ENCODE measurements at regions not wholly inside any gene's neighbourhood (a gene's known extent, or its start where the extent isn't known, plus 50 kb on each side); places are given as distances from the start of the nearest gene placed in this dataset.

DNA sequence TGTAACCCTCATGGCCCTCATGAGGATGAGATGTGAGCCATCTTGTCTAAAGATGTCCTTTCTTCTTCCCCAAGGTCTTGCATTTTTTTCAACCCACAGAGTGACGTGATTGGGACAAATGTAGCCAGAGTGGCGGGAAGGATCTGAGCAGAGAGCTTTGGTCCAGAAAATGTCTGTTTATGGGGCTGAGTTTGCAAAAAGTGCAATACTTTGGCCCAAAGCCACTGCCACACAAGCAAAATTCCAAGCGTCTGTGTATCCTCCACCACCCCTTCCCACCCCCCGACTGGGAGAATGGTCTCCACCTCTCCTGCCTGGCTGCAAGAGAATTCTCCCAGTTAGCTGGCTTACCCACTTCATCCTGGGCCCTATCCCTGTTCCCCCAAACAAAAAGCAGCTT, 246.9 kb upstream of the LRIG1 start:
- H3K9me3 ChIP-seq (ENCODE audit: low read depth) = no peaks in the 10 kb centered on the region

DNA sequence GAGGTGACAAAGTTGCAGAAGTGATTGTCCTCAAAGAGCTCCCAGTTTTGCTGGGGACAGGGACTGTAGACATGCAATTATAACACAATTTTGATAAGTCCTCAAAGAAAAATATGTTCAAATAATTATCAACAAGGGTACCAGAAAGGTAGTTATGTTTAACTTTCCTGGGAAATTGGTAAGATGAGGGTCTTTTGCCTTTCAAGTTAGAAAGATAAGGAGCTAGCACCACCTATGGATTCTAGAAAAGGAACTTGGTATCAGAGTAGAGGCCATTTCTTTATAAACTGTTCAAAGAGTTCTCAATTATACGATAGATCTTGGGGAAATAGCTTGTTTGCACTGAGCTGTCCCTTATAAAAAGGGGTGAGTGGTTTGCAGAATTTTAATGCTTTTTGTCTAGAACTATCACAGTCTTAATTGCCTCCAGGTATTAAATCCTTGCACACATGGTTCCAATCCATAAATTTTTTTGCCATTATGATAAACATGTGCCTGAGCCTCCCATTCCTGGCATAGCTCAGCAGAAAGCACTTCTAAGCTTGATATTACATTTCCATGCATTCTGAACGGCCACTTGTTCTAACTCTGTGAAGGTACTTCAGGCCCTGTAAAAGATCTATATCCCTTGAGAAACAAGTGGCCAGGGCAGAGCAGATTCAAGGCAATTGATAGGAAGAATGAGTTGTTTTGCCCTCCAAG, 247.5 kb upstream of the LRIG1 start:
- Mint-ChIP-seq H3K4me1 (no peaks in the 10 kb centered on the region), H3K9me3 (no peaks in the 10 kb centered on the region), H3K36me3 (no peaks in the 10 kb centered on the region)

More for the DNA sequence above, 246.9 kb upstream of the LRIG1 start:
- H3K36me3 ChIP-seq = no peaks in the 10 kb centered on the region
- H2AFZ ChIP-seq (replicated peaks) = no peak overlapping the region
- H3K4me3 Mint-ChIP-seq = no peak overlapping the region
- H4K20me1 ChIP-seq (ENCODE audit: low read depth) = no peaks in the 10 kb centered on the region
- TF ChIP-seq EZH2 (IDR thresholded peaks at IDR 0.05) = no peak
- TF ChIP-seq, protein P1, sequence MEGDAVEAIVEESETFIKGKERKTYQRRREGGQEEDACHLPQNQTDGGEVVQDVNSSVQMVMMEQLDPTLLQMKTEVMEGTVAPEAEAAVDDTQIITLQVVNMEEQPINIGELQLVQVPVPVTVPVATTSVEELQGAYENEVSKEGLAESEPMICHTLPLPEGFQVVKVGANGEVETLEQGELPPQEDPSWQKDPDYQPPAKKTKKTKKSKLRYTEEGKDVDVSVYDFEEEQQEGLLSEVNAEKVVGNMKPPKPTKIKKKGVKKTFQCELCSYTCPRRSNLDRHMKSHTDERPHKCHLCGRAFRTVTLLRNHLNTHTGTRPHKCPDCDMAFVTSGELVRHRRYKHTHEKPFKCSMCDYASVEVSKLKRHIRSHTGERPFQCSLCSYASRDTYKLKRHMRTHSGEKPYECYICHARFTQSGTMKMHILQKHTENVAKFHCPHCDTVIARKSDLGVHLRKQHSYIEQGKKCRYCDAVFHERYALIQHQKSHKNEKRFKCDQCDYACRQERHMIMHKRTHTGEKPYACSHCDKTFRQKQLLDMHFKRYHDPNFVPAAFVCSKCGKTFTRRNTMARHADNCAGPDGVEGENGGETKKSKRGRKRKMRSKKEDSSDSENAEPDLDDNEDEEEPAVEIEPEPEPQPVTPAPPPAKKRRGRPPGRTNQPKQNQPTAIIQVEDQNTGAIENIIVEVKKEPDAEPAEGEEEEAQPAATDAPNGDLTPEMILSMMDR (IDR thresholded peaks at IDR 0.05) = no peak
- TF ChIP-seq EZH2phosphoT487 (IDR thresholded peaks at IDR 0.05) = no peak
- H3K27me3 Mint-ChIP-seq (ENCODE audit: insufficient read depth, low read depth) = peaks cover 4% of the 10 kb centered on the region
- no peaks in the 10 kb centered on the region for H3F3A ChIP-seq (ENCODE audit: low read depth)
- no peak overlapping the region for H3K4me3 ChIP-seq
- no peaks in the 10 kb centered on the region for H3K79me2 ChIP-seq (ENCODE audit: low read depth)
- H3K9ac ChIP-seq = no peak overlapping the region
- peaks cover 7% of the 10 kb centered on the region for H3K4me1 ChIP-seq
- H3K27ac Mint-ChIP-seq = no peak overlapping the region
- H3K4me1 Mint-ChIP-seq = no peaks in the 10 kb centered on the region
- H3K9me3 Mint-ChIP-seq = no peaks in the 10 kb centered on the region
- DNase-seq (ENCODE audit: low spot score) = no peak
- H3K27ac ChIP-seq = no peak overlapping the region
- no peaks in the 10 kb centered on the region for H3K27me3 ChIP-seq
- H3K36me3 Mint-ChIP-seq = no peaks in the 10 kb centered on the region
- H3K4me2 ChIP-seq = no peak overlapping the region

DNA sequence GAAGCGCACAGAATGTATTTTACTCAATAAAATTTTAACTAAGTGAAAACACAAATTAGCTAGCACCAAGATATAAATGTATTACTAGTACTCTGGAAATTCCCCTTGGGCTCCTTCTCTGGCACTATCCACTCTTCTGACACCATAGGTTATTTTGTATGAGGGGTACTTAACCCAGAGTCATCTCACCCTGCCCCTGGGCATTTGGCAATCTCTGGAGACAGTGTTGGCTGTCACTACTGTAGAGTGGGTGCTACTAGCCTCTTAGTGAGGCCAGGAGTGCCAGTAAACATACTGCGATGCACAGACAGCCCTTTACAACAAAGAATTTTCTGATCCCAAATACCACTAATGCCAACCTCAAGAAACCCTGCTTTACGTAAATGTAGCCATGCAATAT, 246.3 kb upstream of the KBTBD8 start:
- Histone ChIP-seq H3K9ac (no peak overlapping the region), H3K9me3 (ENCODE audit: low read depth) (no peaks in the 10 kb centered on the region), H3K79me2 (ENCODE audit: low read depth) (no peaks in the 10 kb centered on the region), H3K36me3 (no peaks in the 10 kb centered on the region), H3K4me2 (no peak overlapping the region), H2AFZ (replicated peaks) (no peak overlapping the region), H4K20me1 (ENCODE audit: low read depth) (no peaks in the 10 kb centered on the region), H3K4me3 (no peak overlapping the region), H3K4me1 (peaks cover 7% of the 10 kb centered on the region), H3K27ac (no peak overlapping the region), H3F3A (ENCODE audit: low read depth) (no peaks in the 10 kb centered on the region), H3K27me3 (no peaks in the 10 kb centered on the region)
- no peaks in the 10 kb centered on the region for H3K36me3 Mint-ChIP-seq
- no peak overlapping the region for H3K27ac Mint-ChIP-seq
- H3K9me3 Mint-ChIP-seq = no peaks in the 10 kb centered on the region
- no peak for DNase-seq (ENCODE audit: low spot score)
- TF ChIP-seq, protein P1 (IDR thresholded peaks at IDR 0.05) = no peak
- no peak for TF ChIP-seq EZH2 (IDR thresholded peaks at IDR 0.05)
- no peak for TF ChIP-seq EZH2phosphoT487 (IDR thresholded peaks at IDR 0.05)
- no peaks in the 10 kb centered on the region for H3K4me1 Mint-ChIP-seq
- H3K4me3 Mint-ChIP-seq = no peak overlapping the region
- H3K27me3 Mint-ChIP-seq (ENCODE audit: insufficient read depth, low read depth) = peaks cover 7% of the 10 kb centered on the region

More for the DNA sequence above, 247.5 kb upstream of the LRIG1 start:
- no peak overlapping the region for H3K4me3 Mint-ChIP-seq
- no peak for TF ChIP-seq EZH2 (IDR thresholded peaks at IDR 0.05)
- TF ChIP-seq, protein P1 (IDR thresholded peaks at IDR 0.05) = peak; percentile 35
- H3F3A ChIP-seq (ENCODE audit: low read depth) = no peaks in the 10 kb centered on the region
- H4K20me1 ChIP-seq (ENCODE audit: low read depth) = no peaks in the 10 kb centered on the region
- no peak overlapping the region for H2AFZ ChIP-seq (replicated peaks)
- H3K27me3 Mint-ChIP-seq (ENCODE audit: insufficient read depth, low read depth) = peaks cover 4% of the 10 kb centered on the region
- H3K79me2 ChIP-seq (ENCODE audit: low read depth) = no peaks in the 10 kb centered on the region
- H3K36me3 ChIP-seq = no peaks in the 10 kb centered on the region
- H3K9ac ChIP-seq = no peak overlapping the region
- H3K4me1 ChIP-seq = peaks cover 7% of the 10 kb centered on the region
- H3K9me3 ChIP-seq (ENCODE audit: low read depth) = no peaks in the 10 kb centered on the region
- no peak overlapping the region for H3K27ac ChIP-seq
- DNase-seq (ENCODE audit: low spot score) = no peak
- no peak overlapping the region for H3K4me2 ChIP-seq
- H3K27me3 ChIP-seq = no peaks in the 10 kb centered on the region
- H3K4me3 ChIP-seq = no peak overlapping the region
- H3K27ac Mint-ChIP-seq = no peak overlapping the region

All from neural progenitor cell (in vitro differentiated cells).